WERI-Rb-1 (cell line): ENCODE measurements at regions not wholly inside any gene's neighbourhood (a gene's known extent, or its start where the extent isn't known, plus 50 kb on each side); places are given as distances from the start of the nearest gene placed in this dataset.

Experiments used
- DNase-seq: peaks from one replicate; pipeline ENCODE4 v3.0.0-alpha.2; 2020
- H3K27ac ChIP-seq: fragments of 250-450 bp; sonication (Bioruptor Pico); 2 replicates; pipeline ENCODE4 v1.5.1; 2020; ENCODE audit warnings: mild to moderate bottlenecking, moderate library complexity
- H3K27me3 ChIP-seq: fragments of 250-450 bp; sonication (Bioruptor Pico); 2 replicates; pipeline ENCODE4 v1.5.1; 2021; ENCODE audit warnings: mild to moderate bottlenecking, low read depth, moderate library complexity; ENCODE audit not compliant: insufficient read depth, severe bottlenecking
- H3K36me3 ChIP-seq: fragments of 250-450 bp; sonication (Bioruptor Pico); 2 replicates; pipeline ENCODE4 v1.5.1; 2020; ENCODE audit warnings: mild to moderate bottlenecking, moderate library complexity
- H3K4me3 ChIP-seq: 2 replicates; pipeline ENCODE4 v1.5.1; 2011; ENCODE audit warnings: low read depth, mild to moderate bottlenecking, control low read depth, low read length
- H3K9me3 ChIP-seq: fragments of 250-450 bp; sonication (Bioruptor Pico); 2 replicates; pipeline ENCODE4 v1.5.1; 2021; ENCODE audit warnings: mild to moderate bottlenecking, moderate library complexity; ENCODE audit not compliant: severe bottlenecking
- TF ChIP-seq, protein P1 (sequence below): IDR thresholded peaks from 2 replicates; pipeline ENCODE4 v1.5.1; 2011; ENCODE audit warnings: low read depth, mild to moderate bottlenecking, control low read depth, inconsistent platforms, low read length

GRCh38 chr6:2480267-2480966, 235.0 kb upstream of the GMDS start:
- peaks cover 25% of the 10 kb centered on the region for H3K9me3 ChIP-seq
- no peaks in the 10 kb centered on the region for H3K36me3 ChIP-seq
- TF ChIP-seq, protein P1, sequence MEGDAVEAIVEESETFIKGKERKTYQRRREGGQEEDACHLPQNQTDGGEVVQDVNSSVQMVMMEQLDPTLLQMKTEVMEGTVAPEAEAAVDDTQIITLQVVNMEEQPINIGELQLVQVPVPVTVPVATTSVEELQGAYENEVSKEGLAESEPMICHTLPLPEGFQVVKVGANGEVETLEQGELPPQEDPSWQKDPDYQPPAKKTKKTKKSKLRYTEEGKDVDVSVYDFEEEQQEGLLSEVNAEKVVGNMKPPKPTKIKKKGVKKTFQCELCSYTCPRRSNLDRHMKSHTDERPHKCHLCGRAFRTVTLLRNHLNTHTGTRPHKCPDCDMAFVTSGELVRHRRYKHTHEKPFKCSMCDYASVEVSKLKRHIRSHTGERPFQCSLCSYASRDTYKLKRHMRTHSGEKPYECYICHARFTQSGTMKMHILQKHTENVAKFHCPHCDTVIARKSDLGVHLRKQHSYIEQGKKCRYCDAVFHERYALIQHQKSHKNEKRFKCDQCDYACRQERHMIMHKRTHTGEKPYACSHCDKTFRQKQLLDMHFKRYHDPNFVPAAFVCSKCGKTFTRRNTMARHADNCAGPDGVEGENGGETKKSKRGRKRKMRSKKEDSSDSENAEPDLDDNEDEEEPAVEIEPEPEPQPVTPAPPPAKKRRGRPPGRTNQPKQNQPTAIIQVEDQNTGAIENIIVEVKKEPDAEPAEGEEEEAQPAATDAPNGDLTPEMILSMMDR, result no peak
- no peak overlapping the region for H3K27ac ChIP-seq
- peaks cover 94% of the 10 kb centered on the region for H3K27me3 ChIP-seq
- DNase-seq, result no peak
- H3K4me3 ChIP-seq, result no peak overlapping the region

DNA sequence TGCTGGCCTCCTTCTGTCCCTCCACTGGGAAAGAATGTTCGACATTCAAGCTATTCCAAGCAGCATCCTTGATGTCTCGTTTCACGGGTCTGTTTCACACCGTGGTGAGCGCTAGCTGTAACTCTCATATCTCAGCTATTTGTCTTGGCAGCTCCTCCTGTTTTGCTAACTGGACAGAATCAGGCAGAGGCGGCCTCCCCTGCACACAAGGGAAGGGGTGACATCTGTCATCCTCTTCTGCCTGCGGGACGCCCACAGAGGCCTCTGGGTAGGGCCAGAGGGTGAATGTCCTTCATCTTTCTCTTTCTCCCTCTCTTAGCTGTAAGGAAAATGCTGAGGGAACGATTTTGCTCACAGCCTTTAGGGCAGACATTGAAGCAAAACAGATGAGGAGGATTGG, 232.8 kb upstream of the GMDS start:
- Histone ChIP-seq H3K4me3 (no peak overlapping the region), H3K27me3 (peaks cover 96% of the 10 kb centered on the region), H3K9me3 (peaks cover 10% of the 10 kb centered on the region), H3K36me3 (no peaks in the 10 kb centered on the region), H3K27ac (no peak overlapping the region)
- DNase-seq, result no peak
- TF ChIP-seq, protein P1, result no peak

- Histone ChIP-seq H3K4me3 (no peak overlapping the region), H3K9me3 (peaks cover 6% of the 10 kb centered on the region), H3K27ac (no peak overlapping the region), H3K36me3 (no peaks in the 10 kb centered on the region), H3K27me3 (peaks cover 100% of the 10 kb centered on the region)
- TF ChIP-seq, protein P1, result no peak
- no peak for DNase-seq
Observed at GRCh38 chr6:2477666-2478065, 232.3 kb upstream of the GMDS start.

DNA sequence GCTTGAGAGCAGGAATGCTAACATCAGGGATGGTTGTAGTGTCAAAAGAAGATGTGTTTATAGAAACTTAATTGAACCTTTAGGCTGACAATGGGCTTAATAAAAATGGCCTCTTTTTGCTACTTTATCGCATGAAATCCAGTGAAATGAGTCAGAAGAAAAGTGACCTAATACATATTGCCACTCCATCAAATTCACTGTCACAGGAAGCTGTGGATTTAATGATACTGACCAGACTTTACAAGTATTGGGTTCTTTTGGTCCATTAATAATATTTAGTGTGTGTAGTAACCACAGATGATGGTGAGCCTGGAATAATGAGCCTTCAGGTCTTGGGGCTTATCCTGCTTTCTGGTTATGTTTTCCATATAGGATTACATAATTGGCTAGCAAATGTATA, 231.8 kb upstream of the GMDS start:
- TF ChIP-seq, protein P1, result no peak
- no peak for DNase-seq
- no peak overlapping the region for H3K27ac ChIP-seq
- H3K36me3 ChIP-seq, result no peaks in the 10 kb centered on the region
- H3K9me3 ChIP-seq, result peaks cover 1% of the 10 kb centered on the region
- H3K4me3 ChIP-seq, result no peak overlapping the region
- H3K27me3 ChIP-seq, result peaks cover 100% of the 10 kb centered on the region

DNA sequence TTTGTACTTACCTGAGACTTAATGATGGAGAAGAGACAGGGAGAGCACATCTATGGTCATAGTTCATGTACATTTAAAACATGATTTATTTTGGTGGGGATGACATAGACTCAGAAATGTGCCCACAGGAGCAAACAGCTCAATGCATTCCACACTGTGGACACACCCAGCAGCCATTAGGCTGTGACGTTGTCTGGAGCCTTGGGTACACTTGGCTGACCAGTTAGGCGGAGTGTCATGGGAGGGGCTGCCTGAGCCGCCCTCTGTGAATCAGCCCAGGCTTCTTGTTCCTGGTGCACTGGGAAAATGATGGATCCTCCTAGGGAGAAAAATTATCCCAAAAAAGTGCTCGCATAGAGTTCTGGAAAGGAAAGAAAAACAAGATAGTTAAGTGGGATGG, 231.0 kb upstream of the GMDS start:
- no peaks in the 10 kb centered on the region for H3K9me3 ChIP-seq
- peaks cover 100% of the 10 kb centered on the region for H3K27me3 ChIP-seq
- no peak overlapping the region for H3K4me3 ChIP-seq
- no peak for DNase-seq
- TF ChIP-seq, protein P1, result no peak
- no peaks in the 10 kb centered on the region for H3K36me3 ChIP-seq
- H3K27ac ChIP-seq, result no peak overlapping the region

- TF ChIP-seq, protein P1, result no peak
- H3K27me3 ChIP-seq, result peaks cover 95% of the 10 kb centered on the region
- no peaks in the 10 kb centered on the region for H3K36me3 ChIP-seq
- no peaks in the 10 kb centered on the region for H3K9me3 ChIP-seq
- no peak overlapping the region for H3K27ac ChIP-seq
- H3K4me3 ChIP-seq, result no peak overlapping the region
- DNase-seq, result no peak
Observed at GRCh38 chr6:2471472-2471871, 226.1 kb upstream of the GMDS start.
